D341Med (cell line): ENCODE measurements at regions not wholly inside any gene's neighbourhood (a gene's known extent, or its start where the extent isn't known, plus 50 kb on each side); places are given as distances from the start of the nearest gene placed in this dataset.

ENCODE experiments used
- DNase-seq: peaks from one replicate; pipeline ENCODE4 v3.0.0; 2012; ENCODE audit warnings: low spot score

GRCh38 chr21:27129215-27129614 is 162.3 kb upstream of the ADAMTS5 start:
- DNase-seq = no peak

- no peak for DNase-seq
Measured at GRCh38 chr21:27126140-27126539, 159.3 kb upstream of the ADAMTS5 start.

GRCh38 chr21:27122686-27123085 is 155.8 kb upstream of the ADAMTS5 start:
- DNase-seq = no peak

GRCh38 chr21:27114111-27114510 is 147.2 kb upstream of the ADAMTS5 start:
- DNase-seq = peak; percentile 51

- DNase-seq = no peak
Measured at GRCh38 chr21:27112186-27112585, 145.3 kb upstream of the ADAMTS5 start.

- DNase-seq = no peak
Measured at GRCh38 chr21:27110956-27111355, 144.1 kb upstream of the ADAMTS5 start.

GRCh38 chr21:27108701-27109100 is 141.8 kb upstream of the ADAMTS5 start:
- DNase-seq = no peak

GRCh38 chr21:27108228-27108627 is 141.3 kb upstream of the ADAMTS5 start:
- no peak for DNase-seq

GRCh38 chr21:27104846-27105431 is 138.1 kb upstream of the ADAMTS5 start:
- no peak for DNase-seq

GRCh38 chr21:27103768-27104167 is 136.9 kb upstream of the ADAMTS5 start:
- DNase-seq = no peak

GRCh38 chr21:27101523-27101922 is 134.6 kb upstream of the ADAMTS5 start:
- no peak for DNase-seq

- DNase-seq = no peak
Measured at GRCh38 chr21:27094184-27094948, 127.5 kb upstream of the ADAMTS5 start.

- no peak for DNase-seq
Measured at GRCh38 chr21:27086630-27087029, 119.7 kb upstream of the ADAMTS5 start.

- no peak for DNase-seq
Measured at GRCh38 chr21:27086186-27086585, 119.3 kb upstream of the ADAMTS5 start.

GRCh38 chr21:27085387-27085786 is 118.5 kb upstream of the ADAMTS5 start:
- DNase-seq = no peak

GRCh38 chr21:27083144-27083543 is 116.3 kb upstream of the ADAMTS5 start:
- DNase-seq = no peak

- no peak for DNase-seq
Measured at GRCh38 chr21:27082431-27083010, 115.6 kb upstream of the ADAMTS5 start.

- DNase-seq = peak; percentile 20
Measured at GRCh38 chr21:27079636-27080240, 112.8 kb upstream of the ADAMTS5 start.

GRCh38 chr21:27078915-27079314 is 112.0 kb upstream of the ADAMTS5 start:
- DNase-seq = no peak

- DNase-seq = no peak
Measured at GRCh38 chr21:27077501-27077900, 110.6 kb upstream of the ADAMTS5 start.

- DNase-seq = no peak
Measured at GRCh38 chr21:27076025-27076424, 109.1 kb upstream of the ADAMTS5 start.

GRCh38 chr21:27070861-27071670 is 104.2 kb upstream of the ADAMTS5 start:
- no peak for DNase-seq
